H9 (cell line): ENCODE measurements at regions not wholly inside any gene's neighbourhood (a gene's known extent, or its start where the extent isn't known, plus 50 kb on each side); places are given as distances from the start of the nearest gene placed in this dataset.

Experiments
- DNase-seq: peaks from one replicate; pipeline ENCODE4 v3.0.0-alpha.2; 2017
- H2AFZ ChIP-seq: one replicate; pipeline ENCODE4 v1.6.1; 2013; ENCODE audit warnings: mild to moderate bottlenecking, low read length, control low read depth, moderate library complexity
- H2AK5ac ChIP-seq: 2 replicates; pipeline ENCODE4 v1.6.1; 2013; ENCODE audit warnings: low read length, control low read depth, mixed read lengths; ENCODE audit not compliant: insufficient read length
- H2BK120ac ChIP-seq: one replicate; pipeline ENCODE4 v1.6.1; 2013; ENCODE audit warnings: low read depth, mild to moderate bottlenecking, low read length, control low read depth, inconsistent platforms; ENCODE audit not compliant: poor library complexity, severe bottlenecking
- H2BK12ac ChIP-seq: 2 replicates; pipeline ENCODE4 v1.6.1; 2013; ENCODE audit warnings: low read length, control low read depth, mixed read lengths, low read depth; ENCODE audit not compliant: insufficient read length
- H2BK15ac ChIP-seq: 2 replicates; pipeline ENCODE4 v1.6.1; 2013; ENCODE audit warnings: low read depth, low read length, control low read depth
- H2BK20ac ChIP-seq: one replicate; pipeline ENCODE4 v1.6.1; 2013; ENCODE audit warnings: low read depth, mild to moderate bottlenecking, low read length, control low read depth, inconsistent platforms; ENCODE audit not compliant: poor library complexity, severe bottlenecking
- H2BK5ac ChIP-seq: 2 replicates; pipeline ENCODE4 v1.6.1; 2013; ENCODE audit warnings: low read length, control low read depth, mixed read lengths; ENCODE audit not compliant: insufficient read length
- H3K14ac ChIP-seq: 2 replicates; pipeline ENCODE4 v1.6.1; 2013; ENCODE audit warnings: low read length, control low read depth; ENCODE audit not compliant: insufficient read depth
- H3K18ac ChIP-seq: 2 replicates; pipeline ENCODE4 v1.6.1; 2013; ENCODE audit warnings: low read depth, mild to moderate bottlenecking, mixed read lengths, low read length, control low read depth; ENCODE audit not compliant: insufficient read length
- H3K23ac ChIP-seq: 2 replicates; pipeline ENCODE4 v1.6.1; 2013; ENCODE audit warnings: low read length, control low read depth, mixed read lengths, low read depth; ENCODE audit not compliant: insufficient read length
- H3K23me2 ChIP-seq: 2 replicates; pipeline ENCODE4 v1.6.1; 2013; ENCODE audit warnings: low read depth, mild to moderate bottlenecking, mixed read lengths, low read length, control low read depth; ENCODE audit not compliant: insufficient read length, poor library complexity, severe bottlenecking
- H3K27ac ChIP-seq: 2 replicates; pipeline ENCODE4 v1.5.1; 2013; ENCODE audit warnings: low read length, control low read depth, mixed read lengths, low read depth; ENCODE audit not compliant: insufficient read length
- H3K27me3 ChIP-seq: 2 replicates; pipeline ENCODE4 v1.6.1; 2013; ENCODE audit warnings: low read length, control low read depth, inconsistent platforms; ENCODE audit not compliant: insufficient read depth
- H3K4ac ChIP-seq: 2 replicates; pipeline ENCODE4 v1.6.1; 2013; ENCODE audit warnings: low read depth, mild to moderate bottlenecking, control low read depth, inconsistent platforms, low read length, moderate library complexity
- H3K4me1 ChIP-seq: 2 replicates; pipeline ENCODE4 v1.6.1; 2013; ENCODE audit warnings: low read length, control low read depth, inconsistent platforms; ENCODE audit not compliant: insufficient read depth
- H3K4me2 ChIP-seq: 2 replicates; pipeline ENCODE4 v1.6.1; 2013; ENCODE audit warnings: low read length, control low read depth, mixed read lengths; ENCODE audit not compliant: insufficient read length, insufficient read depth
- H3K56ac ChIP-seq: 2 replicates; pipeline ENCODE4 v1.6.1; 2013; ENCODE audit warnings: low read depth, mild to moderate bottlenecking, mixed read lengths, low read length, control low read depth; ENCODE audit not compliant: insufficient read length
- H3K79me1 ChIP-seq: 2 replicates; pipeline ENCODE4 v1.6.1; 2013; ENCODE audit warnings: low read depth, mild to moderate bottlenecking, moderate library complexity, low read length, control low read depth, inconsistent platforms; ENCODE audit not compliant: insufficient read depth, poor library complexity, severe bottlenecking
- H3K79me2 ChIP-seq: 2 replicates; pipeline ENCODE4 v1.6.1; 2013; ENCODE audit warnings: low read length, control low read depth, inconsistent platforms; ENCODE audit not compliant: insufficient read depth
- H3K9ac ChIP-seq: 2 replicates; pipeline ENCODE4 v1.6.1; 2013; ENCODE audit warnings: low read length, control low read depth, mixed read lengths; ENCODE audit not compliant: insufficient read length; ENCODE audit errors: extremely low read depth
- H3K9me3 ChIP-seq: one replicate; pipeline ENCODE4 v1.6.1; 2013; ENCODE audit warnings: low read depth, low read length, inconsistent platforms; ENCODE audit not compliant: control insufficient read depth
- H3T11ph ChIP-seq: one replicate; pipeline ENCODE4 v1.6.1; 2013; ENCODE audit warnings: mild to moderate bottlenecking, low read length, control low read depth, inconsistent platforms
- H4K20me1 ChIP-seq: one replicate; pipeline ENCODE4 v1.6.1; 2013; ENCODE audit not compliant: control insufficient read depth, insufficient read length, insufficient read depth
- H4K5ac ChIP-seq: 2 replicates; pipeline ENCODE4 v1.6.1; 2013; ENCODE audit warnings: low read depth, mild to moderate bottlenecking, mixed read lengths, low read length, control low read depth; ENCODE audit not compliant: insufficient read length
- H4K8ac ChIP-seq: replicated peaks from 2 replicates; pipeline ENCODE4 v1.6.1; 2013; ENCODE audit warnings: low read length, control low read depth, mixed read lengths, low read depth; ENCODE audit not compliant: insufficient read length
- H4K91ac ChIP-seq: 2 replicates; pipeline ENCODE4 v1.6.1; 2013; ENCODE audit warnings: low read depth, mild to moderate bottlenecking, moderate library complexity, mixed read lengths, low read length, control low read depth; ENCODE audit not compliant: insufficient read length
- H3K27ac Mint-ChIP-seq, 3 experiments: 2 replicates in 2 of 3; 3 replicates in 1 of 3; pipeline ENCODE4 v1.8.0; 2020 to 2021; ENCODE audit warnings: mixed read lengths in 3 of 3, mild to moderate bottlenecking in 1 of 3, moderate library complexity in 1 of 3
- H3K27me3 Mint-ChIP-seq: 2 replicates; pipeline ENCODE4 v1.8.0; 2021; ENCODE audit warnings: low read depth, mild to moderate bottlenecking, moderate library complexity, mixed read lengths
- H3K36me3 Mint-ChIP-seq, 3 experiments: 2 replicates in 2 of 3; 3 replicates in 1 of 3; pipeline ENCODE4 v1.8.0; 2020 to 2021; ENCODE audit warnings: low read depth in 3 of 3, mixed read lengths in 3 of 3; ENCODE audit not compliant: insufficient read depth in 1 of 3
- H3K4me1 Mint-ChIP-seq, 2 experiments: 2 replicates each; pipeline ENCODE4 v1.8.0; 2020; ENCODE audit warnings: mixed read lengths in 2 of 2
- H3K4me3 Mint-ChIP-seq, 2 experiments: 2 replicates in 1 of 2; 3 replicates in 1 of 2; pipeline ENCODE4 v1.8.0; 2020 to 2021; ENCODE audit warnings: mild to moderate bottlenecking in 2 of 2, mixed read lengths in 2 of 2, moderate library complexity in 1 of 2
- H3K9me3 Mint-ChIP-seq, 2 experiments: 2 replicates in 1 of 2; 3 replicates in 1 of 2; pipeline ENCODE4 v1.8.0; 2020; ENCODE audit warnings: mild to moderate bottlenecking in 2 of 2, mixed read lengths in 2 of 2, moderate library complexity in 1 of 2
- WGBS: extraction: QIAGEN DNeasy Blood & Tissue Kit; methylation state at CpG from one replicate; pipeline ENCODE4 v1.1.7; 2013; ENCODE audit warnings: missing lambda C conversion rate, low lambda C conversion rate, mixed read lengths; ENCODE audit not compliant: insufficient read length; ENCODE audit errors: extremely low coverage; 5-methylcytosine and 5-hydroxymethylcytosine counted together
- TF ChIP-seq, protein P1 (sequence below): fragments of 200-600 bp; sonication (generic); conservative IDR thresholded peaks from 3 replicates; pipeline ENCODE4 v1.8.0; 2021; ENCODE audit warnings: antibody characterized with exemption, mild to moderate bottlenecking

DNA sequence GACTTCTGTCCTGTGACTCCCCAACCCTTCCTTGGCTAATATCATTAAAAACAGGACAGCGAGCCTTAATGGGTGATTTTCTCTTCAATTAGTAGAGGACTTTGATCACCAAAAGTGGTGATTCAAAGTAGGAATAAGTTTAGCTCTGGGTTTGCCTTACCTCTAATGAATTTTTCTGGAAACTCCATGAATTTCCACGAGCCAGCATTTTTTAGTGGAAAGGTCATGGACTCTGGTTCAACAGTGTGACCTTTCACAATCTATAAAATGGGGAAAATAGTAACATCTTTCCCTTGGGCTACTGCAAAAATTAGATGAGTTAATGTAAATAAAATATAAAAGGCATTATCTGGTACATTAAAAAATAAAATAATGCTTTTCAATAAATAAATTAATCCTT is 417.8 kb upstream of the NR2F2 start:
- no peak overlapping the region for H3K18ac ChIP-seq
- peaks cover 14% of the 10 kb centered on the region; the same call in 1 of the 2 replicates for H3K4me1 ChIP-seq
- H3K27ac ChIP-seq: no peak overlapping the region
- H4K20me1 ChIP-seq: no peaks in the 10 kb centered on the region
- H4K8ac ChIP-seq: no peak overlapping the region
- H3K36me3 Mint-ChIP-seq: no peaks in the 10 kb centered on the region
- no peak overlapping the region for H3K56ac ChIP-seq
- H2BK120ac ChIP-seq: no peak overlapping the region
- WGBS: no CpG with 5 or more reads among the region's 2 CpGs
- no peak overlapping the region for H3K23ac ChIP-seq
- H2BK20ac ChIP-seq: no peak overlapping the region
- no peak overlapping the region for H3T11ph ChIP-seq
- H3K4me2 ChIP-seq: no peak overlapping the region
- H2BK15ac ChIP-seq: no peak overlapping the region
- DNase-seq: no peak
- H3K9me3 ChIP-seq: no peaks in the 10 kb centered on the region
- no peak overlapping the region for H2BK12ac ChIP-seq
- H3K27me3 Mint-ChIP-seq: peaks cover 75% of the 10 kb centered on the region
- TF ChIP-seq, protein P1, sequence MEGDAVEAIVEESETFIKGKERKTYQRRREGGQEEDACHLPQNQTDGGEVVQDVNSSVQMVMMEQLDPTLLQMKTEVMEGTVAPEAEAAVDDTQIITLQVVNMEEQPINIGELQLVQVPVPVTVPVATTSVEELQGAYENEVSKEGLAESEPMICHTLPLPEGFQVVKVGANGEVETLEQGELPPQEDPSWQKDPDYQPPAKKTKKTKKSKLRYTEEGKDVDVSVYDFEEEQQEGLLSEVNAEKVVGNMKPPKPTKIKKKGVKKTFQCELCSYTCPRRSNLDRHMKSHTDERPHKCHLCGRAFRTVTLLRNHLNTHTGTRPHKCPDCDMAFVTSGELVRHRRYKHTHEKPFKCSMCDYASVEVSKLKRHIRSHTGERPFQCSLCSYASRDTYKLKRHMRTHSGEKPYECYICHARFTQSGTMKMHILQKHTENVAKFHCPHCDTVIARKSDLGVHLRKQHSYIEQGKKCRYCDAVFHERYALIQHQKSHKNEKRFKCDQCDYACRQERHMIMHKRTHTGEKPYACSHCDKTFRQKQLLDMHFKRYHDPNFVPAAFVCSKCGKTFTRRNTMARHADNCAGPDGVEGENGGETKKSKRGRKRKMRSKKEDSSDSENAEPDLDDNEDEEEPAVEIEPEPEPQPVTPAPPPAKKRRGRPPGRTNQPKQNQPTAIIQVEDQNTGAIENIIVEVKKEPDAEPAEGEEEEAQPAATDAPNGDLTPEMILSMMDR: no peak
- no peak overlapping the region for H3K27ac Mint-ChIP-seq
- peak overlapping the region; percentile 22 for H2AFZ ChIP-seq
- no peak overlapping the region for H2AK5ac ChIP-seq
- H3K79me1 ChIP-seq: no peaks in the 10 kb centered on the region
- peaks cover 6% of the 10 kb centered on the region; the same call in 1 of the 2 replicates for H3K27me3 ChIP-seq
- no peak overlapping the region for H3K4ac ChIP-seq
- H3K9ac ChIP-seq: no peak overlapping the region
- H3K9me3 Mint-ChIP-seq: no peaks in the 10 kb centered on the region
- no peak overlapping the region for H4K5ac ChIP-seq
- H3K4me1 Mint-ChIP-seq: peaks cover 34 to 38% of the 10 kb centered on the region in 2 experiments
- H2BK5ac ChIP-seq: no peak overlapping the region
- no peaks in the 10 kb centered on the region for H3K79me2 ChIP-seq
- H4K91ac ChIP-seq: no peak overlapping the region
- no peaks in the 10 kb centered on the region for H3K23me2 ChIP-seq
- H3K4me3 Mint-ChIP-seq: no peak overlapping the region
- H3K14ac ChIP-seq: no peak overlapping the region
